Gastrocnemius medialis (tissue), 4 donors: ENCODE measurements at regions not wholly inside any gene's neighbourhood (a gene's known extent, or its start where the extent isn't known, plus 50 kb on each side); places are given as distances from the start of the nearest gene placed in this dataset.

Experiments
- POLR2A ChIP-seq, 2 donors: fragments of 450-650 bp; IDR thresholded peaks; one replicate each; pipeline ENCODE4 v1.6.1; 2017; ENCODE audit warnings: antibody characterized with exemption in 2 of 2, mild to moderate bottlenecking in 2 of 2, moderate library complexity in 2 of 2
- TF ChIP-seq, protein P1 (sequence below), 5 experiments: fragments of 450-650 bp in 3 of 5; fragments of 200-600 bp in 2 of 5; sonication (generic) in 2 of 5; IDR thresholded peaks in 4 of 5; conservative IDR thresholded peaks in 1 of 5; 1 replicate in 4 of 5; 2 replicates in 1 of 5; pipeline ENCODE4 v1.5.1; 2016 to 2019; ENCODE audit warnings: antibody characterized with exemption in 5 of 5, mild to moderate bottlenecking in 3 of 5, moderate library complexity in 3 of 5

DNA sequence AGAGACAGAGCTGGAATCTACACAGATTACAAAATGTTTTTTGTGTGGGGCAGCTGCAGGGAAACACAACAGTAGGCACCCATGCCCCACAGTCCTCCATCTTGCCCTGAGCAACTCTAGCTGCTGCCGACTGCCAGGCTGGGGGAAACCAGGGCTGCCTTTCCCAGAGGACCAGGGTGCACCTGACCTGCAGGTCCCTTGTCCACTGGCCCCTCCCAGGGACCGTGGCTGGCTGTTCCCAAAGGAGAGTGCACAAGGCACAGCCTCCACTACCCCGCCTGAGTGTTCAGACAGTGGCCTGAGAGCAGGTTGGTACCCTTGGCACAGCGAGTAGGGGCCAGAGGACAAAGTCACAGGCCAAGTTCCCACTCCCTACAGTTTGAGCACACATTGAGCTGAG, 181.8 kb downstream of the BARX2 start:
- TF ChIP-seq, protein P1, sequence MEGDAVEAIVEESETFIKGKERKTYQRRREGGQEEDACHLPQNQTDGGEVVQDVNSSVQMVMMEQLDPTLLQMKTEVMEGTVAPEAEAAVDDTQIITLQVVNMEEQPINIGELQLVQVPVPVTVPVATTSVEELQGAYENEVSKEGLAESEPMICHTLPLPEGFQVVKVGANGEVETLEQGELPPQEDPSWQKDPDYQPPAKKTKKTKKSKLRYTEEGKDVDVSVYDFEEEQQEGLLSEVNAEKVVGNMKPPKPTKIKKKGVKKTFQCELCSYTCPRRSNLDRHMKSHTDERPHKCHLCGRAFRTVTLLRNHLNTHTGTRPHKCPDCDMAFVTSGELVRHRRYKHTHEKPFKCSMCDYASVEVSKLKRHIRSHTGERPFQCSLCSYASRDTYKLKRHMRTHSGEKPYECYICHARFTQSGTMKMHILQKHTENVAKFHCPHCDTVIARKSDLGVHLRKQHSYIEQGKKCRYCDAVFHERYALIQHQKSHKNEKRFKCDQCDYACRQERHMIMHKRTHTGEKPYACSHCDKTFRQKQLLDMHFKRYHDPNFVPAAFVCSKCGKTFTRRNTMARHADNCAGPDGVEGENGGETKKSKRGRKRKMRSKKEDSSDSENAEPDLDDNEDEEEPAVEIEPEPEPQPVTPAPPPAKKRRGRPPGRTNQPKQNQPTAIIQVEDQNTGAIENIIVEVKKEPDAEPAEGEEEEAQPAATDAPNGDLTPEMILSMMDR (IDR thresholded peaks at IDR 0.05 in 4 of 5, conservative IDR thresholded peaks at IDR 0.05 in 1 of 5) = no peak
- TF ChIP-seq POLR2A (IDR thresholded peaks at IDR 0.05) = no peak
